HepG2 (cell line): ENCODE measurements at regions not wholly inside any gene's neighbourhood (a gene's known extent, or its start where the extent isn't known, plus 50 kb on each side); places are given as distances from the start of the nearest gene placed in this dataset.

ENCODE experiments used
- ASH2L ChIP-seq: fragments of 300-600, 200-600 bp; sonication (generic); IDR thresholded peaks from 2 replicates; pipeline ENCODE4 v1.7.0; 2017; ENCODE audit warnings: low read depth, mild to moderate bottlenecking, moderate library complexity, mixed read lengths, low read length; ENCODE audit not compliant: insufficient read length
- CBX5 ChIP-seq: sonication (generic); formaldehyde crosslinking; IDR thresholded peaks from 2 replicates; pipeline ENCODE4 v1.4.0; 2020; ENCODE audit warnings: missing genetic modification reagents, borderline replicate concordance
- CTCF ChIP-seq: sonication (generic); formaldehyde crosslinking; IDR thresholded peaks from 2 replicates; pipeline ENCODE4 v1.5.0; 2020; ENCODE audit warnings: mild to moderate bottlenecking, missing genetic modification reagents, moderate library complexity
- HNF1B ChIP-seq: sonication (generic); formaldehyde crosslinking; IDR thresholded peaks from 2 replicates; pipeline ENCODE4 v1.5.1; 2020; ENCODE audit warnings: mild to moderate bottlenecking, moderate library complexity, missing genetic modification reagents
- KLF16 ChIP-seq, 2 experiments: sonication (generic) in 1 of 2; formaldehyde crosslinking in 1 of 2; IDR thresholded peaks; 2 replicates each; pipeline versions ENCODE4 v1.6.1 to v1.8.0; 2016 to 2023; ENCODE audit warnings: missing genetic modification reagents in 2 of 2, missing compliant biosample characterization in 1 of 2
- MLXIP ChIP-seq: sonication (generic); formaldehyde crosslinking; IDR thresholded peaks from 2 replicates; pipeline ENCODE4 v1.9.0; 2021; ENCODE audit warnings: missing genetic modification reagents, borderline replicate concordance
- POLR2A ChIP-seq, 2 experiments: IDR thresholded peaks; 2 replicates each; pipeline ENCODE4 v1.6.1; 2011; ENCODE audit warnings: low read depth in 2 of 2, low read length in 2 of 2, mild to moderate bottlenecking in 1 of 2, moderate library complexity in 1 of 2; ENCODE audit not compliant: insufficient read depth in 1 of 2
- RBM22 ChIP-seq: fragments of 200-400 bp; formaldehyde crosslinking; optimal IDR thresholded peaks from 2 replicates; pipeline ENCODE3; 2017; ENCODE audit warnings: mild to moderate bottlenecking, low read length, moderate library complexity
- SMC3 ChIP-seq: IDR thresholded peaks from 2 replicates; pipeline ENCODE4 v1.6.1; 2011; ENCODE audit warnings: low read length, improper control_type of control experiment
- SNAPC2 ChIP-seq: sonication (generic); formaldehyde crosslinking; IDR thresholded peaks from 2 replicates; pipeline ENCODE4 v1.8.1; 2022; ENCODE audit warnings: mild to moderate bottlenecking, missing genetic modification reagents
- SOX13 ChIP-seq, 3 experiments: fragments of 450-650 bp in 1 of 3; sonication (generic) in 1 of 3; formaldehyde crosslinking in 1 of 3; IDR thresholded peaks in 2 of 3; conservative IDR thresholded peaks in 1 of 3; 2 replicates each; pipeline versions ENCODE4 v1.5.0 to v1.6.1; 2016 to 2020; ENCODE audit warnings: antibody characterized with exemption in 1 of 3, mild to moderate bottlenecking in 1 of 3, missing compliant biosample characterization in 1 of 3, missing genetic modification reagents in 1 of 3, moderate library complexity in 1 of 3
- TEAD3 ChIP-seq: optimal IDR thresholded peaks from 2 replicates; pipeline ENCODE3; 2016; ENCODE audit warnings: borderline replicate concordance
- TRIM24 ChIP-seq: sonication (generic); formaldehyde crosslinking; IDR thresholded peaks from 2 replicates; pipeline ENCODE4 v1.8.0; 2022; ENCODE audit warnings: mild to moderate bottlenecking, missing genetic modification reagents
- YEATS4 ChIP-seq: sonication (generic); formaldehyde crosslinking; IDR thresholded peaks from 2 replicates; pipeline ENCODE4 v1.4.0; 2020; ENCODE audit warnings: missing genetic modification reagents, borderline replicate concordance
- ZBTB44 ChIP-seq: sonication (generic); formaldehyde crosslinking; IDR thresholded peaks from 2 replicates; pipeline ENCODE4 v1.4.0; 2020; ENCODE audit warnings: missing genetic modification reagents
- ZFP91 ChIP-seq: sonication (generic); formaldehyde crosslinking; IDR thresholded peaks from 2 replicates; pipeline ENCODE4 v1.9.0; 2022; ENCODE audit warnings: missing genetic modification reagents, mild to moderate bottlenecking, borderline replicate concordance
- ZNF331 ChIP-seq: sonication (generic); formaldehyde crosslinking; IDR thresholded peaks from 2 replicates; pipeline ENCODE4 v1.4.0; 2020; ENCODE audit warnings: missing genetic modification reagents
- ZNF562 ChIP-seq: sonication (generic); formaldehyde crosslinking; IDR thresholded peaks from 2 replicates; pipeline ENCODE4 v1.8.0; 2022; ENCODE audit warnings: missing genetic modification reagents, borderline replicate concordance
- ZNF607 ChIP-seq: sonication (generic); formaldehyde crosslinking; IDR thresholded peaks from 2 replicates; pipeline ENCODE4 v1.5.1; 2020; ENCODE audit warnings: missing genetic modification reagents, mild to moderate bottlenecking, borderline replicate concordance
- ZNF724P ChIP-seq: sonication (generic); formaldehyde crosslinking; IDR thresholded peaks from 2 replicates; pipeline ENCODE4 v1.8.0; 2022; ENCODE audit warnings: missing genetic modification reagents, borderline replicate concordance

GRCh38 chr4:4640692-4641091 is 98.8 kb upstream of the STX18 start (continued):
- peak; percentile 97 for TF ChIP-seq TEAD3 (CRISPR knock-in tag)
- no peak for TF ChIP-seq TRIM24
- TF ChIP-seq KLF16 (CRISPR knock-in tag; IDR thresholded peaks at IDR 0.05), result peak in 1 of 2 experiments; percentile 26; a peak in 1 of 4 replicates
- no peak for TF ChIP-seq ZNF724P
- TF ChIP-seq ZBTB44 (CRISPR knock-in tag), result 0 out of 2 replicates have a peak, but pooled peaks have one; percentile 38
- TF ChIP-seq ZNF607 (CRISPR knock-in tag), result no peak
- no peak for TF ChIP-seq ZNF562 (CRISPR knock-in tag)
- peak; percentile 21; the same call in 1 of the 2 replicates for TF ChIP-seq SMC3
- TF ChIP-seq ZFP91 (CRISPR knock-in tag), result peak; percentile 58; the same call in 1 of the 2 replicates
- peak; percentile 72 for TF ChIP-seq ASH2L
- no peak for TF ChIP-seq RBM22
- TF ChIP-seq CBX5 (CRISPR knock-in tag), result peak; percentile 84; the same call in 1 of the 2 replicates
- TF ChIP-seq HNF1B (CRISPR knock-in tag), result 0 out of 2 replicates have a peak, but pooled peaks have one; percentile 29
- TF ChIP-seq POLR2A (IDR thresholded peaks at IDR 0.05; ENCODE audit: insufficient read depth in 1 of 2, low read depth in 2 of 2, low read length in 2 of 2), result peak; percentile 51 to 58
- peak; percentile 38; the same call in 1 of the 2 replicates for TF ChIP-seq ZNF331 (CRISPR knock-in tag)
- 0 out of 2 replicates have a peak, but pooled peaks have one; percentile 18 for TF ChIP-seq MLXIP (CRISPR knock-in tag)
- TF ChIP-seq SNAPC2 (CRISPR knock-in tag), result no peak
- no peak for TF ChIP-seq SOX13 (IDR thresholded peaks at IDR 0.05)
- peak in 1 of 2 experiments; percentile 69; a peak in 2 of 4 replicates for TF ChIP-seq SOX13 (CRISPR knock-in tag; conservative IDR thresholded peaks at IDR 0.05 in 1 of 2, IDR thresholded peaks at IDR 0.05 in 1 of 2)
- peak; percentile 69 for TF ChIP-seq CTCF
- peak; percentile 39; the same call in 1 of the 2 replicates for TF ChIP-seq YEATS4 (CRISPR knock-in tag)
